ENCODE measurements at regions not wholly inside any gene's neighbourhood (a gene's known extent, or its start where the extent isn't known, plus 50 kb on each side); places are given as distances from the start of the nearest gene placed in this dataset.

GRCh38 chr6:27706431-27706830 lies 205.8 kb downstream of the OR2B2 start:
- H4K20me1 ChIP-seq (replicated peaks; ENCODE audit: control insufficient read depth, extremely low read depth, insufficient read depth, low read length): no peaks in the 10 kb centered on the region
- no TSS peak for BruUV-seq (replicated peaks)
- no peak overlapping the region for H2AFZ ChIP-seq (ENCODE audit: low read depth, low read length)
- DNase-seq (ENCODE audit: low read depth, low spot score) (no peak), FAIRE-seq (no peak)
- no peaks in the 10 kb centered on the region for H3K36me3 ChIP-seq (ENCODE audit: control insufficient read depth in 2 of 2, extremely low read depth in 1 of 2, insufficient read depth in 2 of 2, low read length in 2 of 2)
- no peak overlapping the region for H3K4me2 ChIP-seq (ENCODE audit: insufficient read depth, low read length)
- no peaks in the 10 kb centered on the region for H3K79me2 ChIP-seq (ENCODE audit: control insufficient read depth, insufficient read depth, low read length)
- CTCF ChIA-PET: no interaction called here
- POLR2A ChIA-PET: no interaction called here
- H3K9me3 ChIP-seq (replicated peaks; ENCODE audit: control insufficient read depth, insufficient read depth, low read length): no peaks in the 10 kb centered on the region
- no peaks in the 10 kb centered on the region for H3K27me3 ChIP-seq (ENCODE audit: control insufficient read depth in 2 of 2, insufficient read depth in 2 of 2, low read length in 2 of 2)
- TF ChIP-seq POLR2A (IDR thresholded peaks at IDR 0.05; ENCODE audit: low read depth, low read length) (no peak), POLR2AphosphoS5 (IDR thresholded peaks at IDR 0.05; ENCODE audit: insufficient read depth, low read depth, low read length) (no peak), FOS (IDR thresholded peaks at IDR 0.05; ENCODE audit: borderline replicate concordance, insufficient read depth, low read length) (no peak), JUN (IDR thresholded peaks at IDR 0.05; ENCODE audit: borderline replicate concordance, insufficient read depth, insufficient read length, low read depth) (no peak), GATA2 (IDR thresholded peaks at IDR 0.05; ENCODE audit: insufficient read depth, insufficient read length, low read depth, low read length) (no peak), EZH2 (IDR thresholded peaks at IDR 0.05; ENCODE audit: borderline replicate concordance, low read depth, low read length, severe bottlenecking) (no peak), MAX (IDR thresholded peaks at IDR 0.05; ENCODE audit: insufficient read depth, insufficient read length) (no peak), MYC (IDR thresholded peaks at IDR 0.05; ENCODE audit: low read depth, low read length) (no peak), CTCF (IDR thresholded peaks at IDR 0.05; ENCODE audit: extremely low read depth in 1 of 2, insufficient read depth in 1 of 2, low read depth in 1 of 2, low read length in 2 of 2) (no peak)
- dilution Hi-C loops (cut with MboI; ENCODE audit: extremely low pct_ligation_motif_present, low sequenced_read_pairs): no loop called here
- no peaks in the 10 kb centered on the region for H3K9me1 ChIP-seq (replicated peaks; ENCODE audit: control insufficient read depth, extremely low read depth, insufficient read depth, low read length)
- no peak overlapping the region for H3K4me3 ChIP-seq (replicated peaks in 1 of 3; ENCODE audit: insufficient read depth in 1 of 3, low read depth in 1 of 3, low read length in 3 of 3)
- intact Hi-C loops (cut with micrococcal nuclease): no loop called here
- H3K9ac ChIP-seq (replicated peaks; ENCODE audit: extremely low read depth, insufficient read depth, low read length): no peak overlapping the region
- H3K4me1 ChIP-seq (ENCODE audit: control insufficient read depth, extremely low read depth, insufficient read depth, low read length): no peaks in the 10 kb centered on the region
- no peak overlapping the region for H3K27ac ChIP-seq (ENCODE audit: insufficient read depth, low read depth, low read length)

Data from endothelial cell of umbilical vein (primary cell).